Kidney capillary endothelial cell (primary cell): ENCODE measurements at regions not wholly inside any gene's neighbourhood (a gene's known extent, or its start where the extent isn't known, plus 50 kb on each side); places are given as distances from the start of the nearest gene placed in this dataset.
"Not testable (repeated sequence)": the region's sequence is repeated elsewhere in the genome, so short reads cannot be mapped to it uniquely, and the experiment has no call there.

Experiments
- DNase-seq: peaks from one replicate; pipeline ENCODE4 v3.0.0-alpha.2; 2018; ENCODE audit warnings: low spot score

- not testable (repeated sequence) for DNase-seq
Observed at GRCh38 chrX:3919668-3920423, 206.4 kb upstream of the PRKX start.

GRCh38 chrX:3914813-3915212 lies 201.4 kb upstream of the PRKX start:
- DNase-seq: not testable (repeated sequence)

- not testable (repeated sequence) for DNase-seq
Observed at GRCh38 chrX:3914059-3914458, 200.6 kb upstream of the PRKX start.

DNA sequence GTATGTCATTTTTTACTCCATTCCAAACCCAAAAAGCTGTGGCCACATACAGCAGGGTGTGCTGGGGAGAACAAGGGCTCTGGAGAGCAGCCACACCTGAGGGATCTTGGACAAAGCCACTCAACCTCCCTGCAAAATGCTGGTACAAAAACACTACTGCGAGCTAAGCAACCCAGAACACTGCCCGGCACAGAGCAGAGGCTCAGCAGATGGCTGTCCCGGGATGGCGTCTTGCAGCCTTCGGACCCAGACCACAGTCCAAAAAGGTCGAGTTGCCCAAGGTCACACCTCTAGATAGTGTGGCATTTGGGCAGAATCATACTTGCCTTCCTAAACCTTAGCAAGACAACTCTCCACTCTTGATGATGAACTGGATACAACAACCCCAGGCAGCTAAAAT lies 197.6 kb upstream of the PRKX start:
- DNase-seq: not testable (repeated sequence)

DNA sequence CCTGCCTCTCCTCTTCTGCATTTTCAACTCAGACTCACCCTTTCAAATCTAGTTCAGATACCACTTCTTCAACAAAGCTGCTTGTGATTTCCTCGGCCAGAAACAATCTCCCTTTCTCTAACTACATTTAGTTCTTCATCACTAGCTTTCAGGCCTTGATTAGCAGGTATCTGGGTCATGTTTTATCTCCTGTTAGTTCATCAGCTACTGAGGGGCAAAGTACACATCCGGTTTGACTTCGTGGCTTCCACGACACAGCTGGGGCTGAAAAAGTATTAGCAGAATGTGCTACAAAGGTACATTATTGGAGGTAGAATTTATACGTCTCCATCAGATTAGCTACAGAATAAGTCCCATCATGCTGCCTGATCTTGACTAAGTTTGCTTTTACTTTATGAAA lies 197.2 kb upstream of the PRKX start:
- not testable (repeated sequence) for DNase-seq

GRCh38 chrX:3905522-3906258 lies 192.2 kb upstream of the PRKX start:
- not testable (repeated sequence) for DNase-seq

DNA sequence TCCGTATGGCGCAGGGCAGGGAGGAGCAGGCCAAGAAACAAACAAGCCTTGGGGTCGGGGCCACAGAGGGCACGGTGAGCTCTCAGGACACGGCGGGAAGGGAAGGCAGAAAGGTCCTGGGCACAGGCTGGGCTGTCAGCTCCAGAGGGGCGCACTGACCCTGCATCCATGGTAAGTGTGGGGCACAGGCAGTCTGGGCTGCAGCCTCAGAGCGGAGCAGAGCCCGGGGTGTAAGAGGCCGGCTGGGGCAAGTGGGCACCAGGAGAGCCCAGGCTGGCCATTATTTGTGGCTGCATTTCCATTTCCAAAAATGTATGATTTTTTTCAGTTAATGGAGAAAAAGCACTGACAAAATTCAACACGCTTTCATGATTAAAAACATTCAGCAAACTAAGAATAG lies 188.8 kb upstream of the PRKX start:
- DNase-seq: not testable (repeated sequence)

- DNase-seq: not testable (repeated sequence)
Observed at GRCh38 chrX:3896755-3897154, 183.3 kb upstream of the PRKX start.

DNA sequence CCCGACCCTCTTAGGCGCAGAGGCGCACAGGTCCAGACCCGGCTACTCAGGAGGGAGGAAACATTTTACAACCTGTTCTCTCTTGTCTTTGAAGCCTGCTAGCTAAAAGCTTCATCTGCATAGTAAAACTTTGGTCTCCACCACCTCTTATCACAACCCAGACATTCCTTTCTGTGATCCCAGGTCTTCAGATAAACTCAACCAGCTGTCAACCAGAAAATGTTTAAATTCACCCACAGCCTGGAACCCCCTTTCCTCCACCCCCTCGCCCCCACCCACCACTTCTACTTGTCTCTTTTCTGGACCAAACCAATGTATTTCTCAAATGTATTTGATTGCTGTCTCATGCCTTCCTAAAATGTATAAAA lies 169.1 kb upstream of the PRKX start:
- DNase-seq: not testable (repeated sequence)

- not testable (repeated sequence) for DNase-seq
Observed at GRCh38 chrX:3881898-3882552, 168.6 kb upstream of the PRKX start.

DNA sequence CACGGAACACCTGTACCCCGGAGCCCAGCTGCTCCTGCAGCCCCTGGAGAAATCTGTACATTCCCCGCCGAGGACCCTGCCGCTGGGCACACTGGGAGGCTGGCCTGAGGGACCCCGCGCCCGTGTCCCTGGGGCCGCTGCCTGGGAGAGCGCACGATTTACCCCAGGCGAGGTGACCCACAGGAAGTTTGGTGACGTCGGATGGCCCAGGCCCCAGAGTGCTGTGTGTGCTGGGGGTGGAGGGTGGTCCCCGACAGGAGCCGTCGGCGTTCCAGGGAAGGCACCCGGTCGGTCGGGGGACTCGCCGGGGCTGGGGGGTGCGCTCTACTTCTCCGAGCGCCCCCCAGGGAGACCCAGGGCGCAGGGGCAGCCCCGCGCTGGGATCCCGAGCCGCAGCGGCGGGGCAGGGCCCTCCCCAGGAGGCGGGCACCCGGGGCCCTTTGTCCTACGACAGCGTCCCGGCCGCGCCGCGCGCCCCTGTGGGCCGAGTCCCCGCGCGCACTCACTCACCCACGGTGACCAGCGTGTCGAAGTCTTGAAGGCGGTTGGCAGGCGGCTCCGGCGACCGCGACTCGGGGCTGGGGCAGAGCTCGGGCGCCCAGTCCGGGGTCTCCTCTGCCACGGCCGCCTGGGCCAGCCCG lies 167.9 kb upstream of the PRKX start:
- not testable (repeated sequence) for DNase-seq

GRCh38 chrX:3876393-3876792 lies 162.9 kb upstream of the PRKX start:
- not testable (repeated sequence) for DNase-seq

GRCh38 chrX:3875638-3876037 lies 162.2 kb upstream of the PRKX start:
- not testable (repeated sequence) for DNase-seq

DNA sequence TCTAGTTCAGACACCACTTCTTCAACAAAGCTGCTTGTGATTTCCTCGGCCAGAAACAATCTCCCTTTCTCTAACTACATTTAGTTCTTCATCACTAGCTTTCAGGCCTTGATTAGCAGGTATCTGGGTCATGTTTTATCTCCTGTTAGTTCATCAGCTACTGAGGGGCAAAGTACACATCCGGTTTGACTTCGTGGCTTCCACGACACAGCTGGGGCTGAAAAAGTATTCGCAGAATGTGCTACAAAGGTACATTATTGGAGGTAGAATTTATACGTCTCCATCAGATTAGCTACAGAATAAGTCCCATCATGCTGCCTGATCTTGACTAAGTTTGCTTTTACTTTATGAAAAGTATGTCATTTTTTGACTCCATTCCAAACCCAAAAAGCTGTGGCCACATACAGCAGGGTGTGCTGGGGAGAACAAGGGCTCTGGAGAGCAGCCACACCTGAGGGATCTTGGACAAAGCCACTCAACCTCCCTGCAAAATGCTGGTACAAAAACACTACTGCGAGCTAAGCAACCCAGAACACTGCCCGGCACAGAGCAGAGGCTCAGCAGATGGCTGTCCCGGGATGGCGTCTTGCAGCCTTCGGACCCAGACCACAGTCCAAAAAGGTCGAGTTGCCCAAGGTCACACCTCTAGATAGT lies 158.9 kb upstream of the PRKX start:
- not testable (repeated sequence) for DNase-seq

DNA sequence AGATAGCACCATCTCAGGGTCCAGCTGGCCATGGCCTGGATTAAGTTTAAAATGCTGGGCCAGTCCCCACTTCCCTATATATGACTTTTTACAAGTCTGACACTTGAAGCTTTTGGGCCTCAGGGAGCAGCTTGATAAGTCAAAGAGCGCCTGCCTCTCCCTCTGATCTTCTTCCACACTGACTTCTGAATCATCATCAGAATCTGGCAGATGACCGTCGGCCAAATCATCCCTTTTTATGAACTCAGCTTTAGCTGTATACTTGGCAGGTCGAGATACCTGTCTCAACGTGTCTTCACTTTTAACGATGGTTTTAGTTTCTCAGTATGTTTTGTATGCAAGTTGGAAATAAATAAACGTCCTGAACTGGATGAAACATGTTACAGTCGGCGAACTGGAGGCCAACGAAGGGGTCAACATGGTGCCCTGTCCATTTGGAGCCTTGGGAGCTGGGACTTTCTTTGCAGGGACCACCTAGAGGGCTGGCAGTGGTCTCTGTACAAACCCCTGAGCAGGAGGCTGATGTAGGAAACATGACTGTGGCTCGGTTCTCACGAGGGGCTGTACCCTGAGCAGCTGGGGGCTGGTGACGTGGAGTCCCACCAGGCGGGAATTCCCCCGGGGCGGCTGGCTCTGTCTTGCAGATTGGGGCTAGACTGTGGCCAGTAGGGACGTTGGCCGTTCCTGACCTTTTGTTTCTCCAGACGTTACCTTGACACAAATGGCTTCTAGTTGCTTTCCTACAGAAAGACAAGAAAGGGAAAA lies 153.8 kb upstream of the PRKX start:
- DNase-seq: not testable (repeated sequence)

GRCh38 chrX:3858332-3858731 lies 144.9 kb upstream of the PRKX start:
- DNase-seq: not testable (repeated sequence)

DNA sequence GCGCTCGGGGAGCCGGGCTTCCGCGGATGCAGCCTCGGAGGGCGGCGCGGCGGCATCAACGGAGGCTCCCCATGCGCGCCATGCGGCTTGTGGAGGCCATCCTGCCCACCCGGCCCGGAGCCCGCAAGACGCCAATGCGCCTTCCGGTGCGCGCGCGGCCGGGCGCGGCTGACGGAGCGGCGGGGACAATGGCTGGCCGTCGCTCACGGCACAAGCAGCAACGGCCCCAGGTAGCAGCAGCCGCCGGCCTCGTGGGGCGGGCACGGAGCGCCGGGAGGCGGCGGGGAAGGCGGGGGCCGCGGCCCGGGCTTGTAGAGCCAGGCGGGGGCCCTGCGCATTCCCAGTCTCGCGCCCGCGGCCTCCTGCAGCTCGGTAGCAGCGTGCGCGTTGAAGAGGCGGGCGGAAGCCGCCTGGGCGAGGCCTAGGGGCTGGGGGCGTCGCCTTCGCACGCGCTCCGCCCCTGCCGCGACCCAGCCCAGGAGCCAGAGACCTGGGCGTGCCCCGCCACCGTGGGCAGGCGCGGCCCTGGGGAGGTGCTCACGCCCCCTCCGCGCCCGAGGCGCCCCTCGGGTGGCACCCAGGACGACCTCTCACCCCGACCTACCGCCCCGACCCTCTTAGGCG lies 130.2 kb upstream of the PRKX start:
- DNase-seq: not testable (repeated sequence)

DNA sequence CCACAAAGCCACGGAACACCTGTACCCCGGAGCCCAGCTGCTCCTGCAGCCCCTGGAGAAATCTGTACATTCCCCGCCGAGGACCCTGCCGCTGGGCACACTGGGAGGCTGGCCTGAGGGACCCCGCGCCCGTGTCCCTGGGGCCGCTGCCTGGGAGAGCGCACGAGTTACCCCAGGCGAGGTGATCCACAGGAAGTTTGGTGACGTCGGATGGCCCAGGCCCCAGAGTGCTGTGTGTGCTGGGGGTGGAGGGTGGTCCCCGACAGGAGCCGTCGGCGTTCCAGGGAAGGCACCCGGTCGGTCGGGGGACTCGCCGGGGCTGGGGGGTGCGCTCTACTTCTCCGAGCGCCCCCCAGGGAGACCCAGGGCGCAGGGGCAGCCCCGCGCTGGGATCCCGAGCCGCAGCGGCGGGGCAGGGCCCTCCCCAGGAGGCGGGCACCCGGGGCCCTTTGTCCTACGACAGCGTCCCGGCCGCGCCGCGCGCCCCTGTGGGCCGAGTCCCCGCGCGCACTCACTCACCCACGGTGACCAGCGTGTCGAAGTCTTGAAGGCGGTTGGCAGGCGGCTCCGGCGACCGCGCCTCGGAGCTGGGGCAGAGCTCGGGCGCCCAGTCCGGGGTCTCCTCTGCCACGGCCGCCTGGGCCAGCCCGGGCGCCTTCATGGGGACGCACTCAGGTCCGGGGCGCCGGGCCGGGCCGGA lies 129.5 kb upstream of the PRKX start:
- not testable (repeated sequence) for DNase-seq

DNA sequence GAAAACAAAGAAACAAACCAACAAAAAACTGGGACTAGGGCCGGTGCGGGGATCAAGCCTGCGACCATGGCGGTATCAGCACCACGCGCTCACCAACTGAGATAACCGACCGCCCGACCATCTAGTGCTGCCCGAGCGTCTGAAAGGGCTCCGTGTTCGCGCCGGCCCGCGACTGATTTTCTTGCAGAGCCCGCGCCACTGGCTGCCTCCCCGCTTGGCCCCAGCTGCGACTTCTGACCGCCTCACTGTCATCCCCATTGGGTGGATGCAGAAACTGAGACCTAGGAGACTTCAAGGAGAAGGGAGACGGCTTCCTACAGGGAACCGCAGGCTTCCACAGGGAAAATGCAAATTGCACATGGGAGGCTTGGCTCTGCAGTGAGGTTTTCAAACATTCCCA lies 125.3 kb upstream of the PRKX start:
- not testable (repeated sequence) for DNase-seq
